ENCODE measurements at regions not wholly inside any gene's neighbourhood (a gene's known extent, or its start where the extent isn't known, plus 50 kb on each side); places are given as distances from the start of the nearest gene placed in this dataset.

- Mint-ChIP-seq H3K36me3 (no peaks in the 10 kb centered on the region), H3K27ac (no peak overlapping the region), H3K9me3 (peaks cover 2 to 27% (median 7%) of the 10 kb centered on the region in 7 donors), H3K4me3 (no peak overlapping the region), H3K27me3 (peaks cover 2 to 14% (median 9%) of the 10 kb centered on the region in 3 donors), H3K4me1 (no peaks in the 10 kb centered on the region)
- DNase-seq = no peak
- no peak for ATAC-seq (ENCODE audit: low read depth in 2 of 2)
Measured at GRCh38 chr2:200165687-200166086, 140.8 kb upstream of the SPATS2L start.

- Mint-ChIP-seq H3K4me1 (no peaks in the 10 kb centered on the region), H3K27me3 (peaks cover 3 to 17% (median 14%) of the 10 kb centered on the region in 3 donors), H3K4me3 (no peak overlapping the region), H3K9me3 (peaks cover 2 to 33% (median 11%) of the 10 kb centered on the region in 7 donors), H3K27ac (no peak overlapping the region), H3K36me3 (no peaks in the 10 kb centered on the region)
- no peak for DNase-seq
- no peak for ATAC-seq (ENCODE audit: low read depth in 2 of 2)
Measured at GRCh38 chr2:200168641-200169555, 137.6 kb upstream of the SPATS2L start.

- Mint-ChIP-seq H3K36me3 (no peaks in the 10 kb centered on the region), H3K4me1 (no peaks in the 10 kb centered on the region), H3K4me3 (no peak overlapping the region), H3K27me3 (peaks cover 3 to 14% (median 13%) of the 10 kb centered on the region in 3 donors), H3K9me3 (peaks cover under 1 to 26% (median 8%) of the 10 kb centered on the region in 7 donors), H3K27ac (no peak overlapping the region)
- no peak for DNase-seq
- no peak for ATAC-seq (ENCODE audit: low read depth in 2 of 2)
Measured at GRCh38 chr2:200170221-200170620, 136.3 kb upstream of the SPATS2L start.

GRCh38 chr2:200171731-200172482 is 134.6 kb upstream of the SPATS2L start:
- Mint-ChIP-seq H3K27me3 (peaks cover 3 to 14% (median 13%) of the 10 kb centered on the region in 3 donors), H3K36me3 (peaks cover 0 to 4% of the 10 kb centered on the region in 2 donors), H3K27ac (peak overlapping the region in 1 of 6 donors; percentile 5), H3K4me3 (no peak overlapping the region), H3K9me3 (peaks cover 0 to 13% (median 3%) of the 10 kb centered on the region in 7 donors), H3K4me1 (no peaks in the 10 kb centered on the region)
- DNase-seq (no peak), ATAC-seq (ENCODE audit: low read depth in 2 of 2) (no peak)

GRCh38 chr2:200172521-200172920 is 134.0 kb upstream of the SPATS2L start:
- no peak for ATAC-seq (ENCODE audit: low read depth in 2 of 2)
- Mint-ChIP-seq H3K4me1 (no peaks in the 10 kb centered on the region), H3K9me3 (peaks cover 0 to 13% (median 3%) of the 10 kb centered on the region in 7 donors)

GRCh38 chr2:200172944-200173581 is 133.4 kb upstream of the SPATS2L start:
- Mint-ChIP-seq H3K27ac (no peak overlapping the region), H3K4me1 (no peaks in the 10 kb centered on the region), H3K27me3 (peaks cover 9 to 13% (median 9%) of the 10 kb centered on the region in 3 donors), H3K4me3 (no peak overlapping the region), H3K9me3 (peaks cover 0 to 13% (median 3%) of the 10 kb centered on the region in 7 donors), H3K36me3 (peaks cover 0 to 4% of the 10 kb centered on the region in 2 donors)
- DNase-seq (no peak), ATAC-seq (ENCODE audit: low read depth in 2 of 2) (no peak)

More at GRCh38 chr2:200172521-200172920, 134.0 kb upstream of the SPATS2L start:
- no peak overlapping the region for H3K4me3 Mint-ChIP-seq
- DNase-seq = no peak
- H3K27me3 Mint-ChIP-seq = peaks cover 5 to 13% (median 12%) of the 10 kb centered on the region in 3 donors
- H3K27ac Mint-ChIP-seq = no peak overlapping the region
- H3K36me3 Mint-ChIP-seq = peaks cover 0 to 4% of the 10 kb centered on the region in 2 donors

- ATAC-seq (ENCODE audit: low read depth in 2 of 2) (no peak), DNase-seq (no peak)
- Mint-ChIP-seq H3K27ac (no peak overlapping the region), H3K4me3 (no peak overlapping the region), H3K36me3 (peaks cover 0 to 4% of the 10 kb centered on the region in 2 donors), H3K27me3 (peaks cover 11 to 18% (median 13%) of the 10 kb centered on the region in 3 donors), H3K4me1 (no peaks in the 10 kb centered on the region), H3K9me3 (peaks cover 0 to 13% (median 3%) of the 10 kb centered on the region in 7 donors)
Measured at GRCh38 chr2:200173691-200174090, 132.8 kb upstream of the SPATS2L start.

- DNase-seq = no peak
Measured at GRCh38 chr2:200174433-200175216, 131.9 kb upstream of the SPATS2L start.

GRCh38 chr2:200177971-200178911 is 128.3 kb upstream of the SPATS2L start:
- H3K4me3 Mint-ChIP-seq = no peak overlapping the region
- H3K27ac Mint-ChIP-seq = no peak overlapping the region
- H3K9me3 Mint-ChIP-seq = peaks cover 0 to 11% (median 0%) of the 10 kb centered on the region in 7 donors

More at GRCh38 chr2:200174433-200175216, 131.9 kb upstream of the SPATS2L start:
- H3K36me3 Mint-ChIP-seq = peaks cover 0 to 4% of the 10 kb centered on the region in 2 donors
- peaks cover 14 to 22% (median 16%) of the 10 kb centered on the region in 3 donors for H3K27me3 Mint-ChIP-seq
- H3K9me3 Mint-ChIP-seq = peaks cover 0 to 13% (median 3%) of the 10 kb centered on the region in 7 donors
- H3K4me3 Mint-ChIP-seq = no peak overlapping the region
- no peak for ATAC-seq (ENCODE audit: low read depth in 2 of 2)
- no peaks in the 10 kb centered on the region for H3K4me1 Mint-ChIP-seq
- H3K27ac Mint-ChIP-seq = no peak overlapping the region

GRCh38 chr2:200179151-200179550 is 127.3 kb upstream of the SPATS2L start:
- peaks cover 0 to 4% (median 0%) of the 10 kb centered on the region in 7 donors for H3K9me3 Mint-ChIP-seq
- no peak for DNase-seq
- no peak overlapping the region for H3K27ac Mint-ChIP-seq
- no peaks in the 10 kb centered on the region for H3K4me1 Mint-ChIP-seq
- no peak overlapping the region for H3K4me3 Mint-ChIP-seq
- ATAC-seq (ENCODE audit: low read depth in 2 of 2) = no peak
- H3K36me3 Mint-ChIP-seq = peaks cover 0 to 4% of the 10 kb centered on the region in 2 donors
- H3K27me3 Mint-ChIP-seq = peaks cover 10 to 28% (median 16%) of the 10 kb centered on the region in 3 donors

More at GRCh38 chr2:200177971-200178911, 128.3 kb upstream of the SPATS2L start:
- no peak for ATAC-seq (ENCODE audit: low read depth in 2 of 2)
- Mint-ChIP-seq H3K36me3 (peaks cover 0 to 4% of the 10 kb centered on the region in 2 donors), H3K4me1 (no peaks in the 10 kb centered on the region), H3K27me3 (peaks cover 10 to 28% (median 16%) of the 10 kb centered on the region in 3 donors)
- DNase-seq = no peak

- DNase-seq (no peak), ATAC-seq (ENCODE audit: low read depth in 2 of 2) (no peak)
- H3K4me3 Mint-ChIP-seq = no peak overlapping the region
- H3K27me3 Mint-ChIP-seq = peaks cover 18 to 36% (median 27%) of the 10 kb centered on the region in 3 donors
- H3K36me3 Mint-ChIP-seq = peaks cover 0 to 4% of the 10 kb centered on the region in 2 donors
- H3K27ac Mint-ChIP-seq = no peak overlapping the region
- no peaks in the 10 kb centered on the region for H3K4me1 Mint-ChIP-seq
- no peaks in the 10 kb centered on the region for H3K9me3 Mint-ChIP-seq
Measured at GRCh38 chr2:200180943-200181342, 125.5 kb upstream of the SPATS2L start.

Measured in naive B cell (primary cell).